Inflammatory macrophage treated with lipopolysaccharide for 1 hour (primary cell): ENCODE measurements at regions not wholly inside any gene's neighbourhood (a gene's known extent, or its start where the extent isn't known, plus 50 kb on each side); places are given as distances from the start of the nearest gene placed in this dataset.

Experiments used
- DNase-seq, 2 donors: peaks; one replicate each; pipeline ENCODE4 v3.0.0-alpha.2; 2020 to 2022

- DNase-seq = no peak
Measured at GRCh38 chr12:115043079-115043478, 359.1 kb upstream of the TBX3 start.

DNA sequence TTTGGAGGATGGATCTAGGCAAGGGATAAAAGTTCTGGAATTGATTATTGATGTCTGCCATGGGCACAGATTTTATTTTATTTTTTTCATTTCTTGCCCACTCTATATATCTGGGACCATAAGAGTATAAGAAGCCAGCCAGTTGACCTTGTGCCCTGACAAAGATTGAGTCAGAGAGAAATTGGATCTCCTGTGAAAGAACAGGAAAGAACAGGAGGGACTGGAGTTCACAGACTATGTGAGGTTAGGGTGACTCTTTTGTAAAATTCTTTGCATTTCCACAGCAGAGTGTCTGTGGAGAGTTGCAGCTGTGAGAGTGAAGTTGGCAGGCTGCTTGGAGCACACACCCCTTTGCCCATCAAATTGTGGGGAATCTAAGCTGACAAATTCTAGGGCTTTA lies 358.4 kb upstream of the TBX3 start:
- DNase-seq = no peak

GRCh38 chr12:115037830-115038229 lies 353.9 kb upstream of the TBX3 start:
- no peak for DNase-seq

- no peak for DNase-seq
Measured at GRCh38 chr12:115035535-115036107, 351.6 kb upstream of the TBX3 start.

GRCh38 chr12:115032521-115032920 lies 348.5 kb upstream of the TBX3 start:
- no peak for DNase-seq

GRCh38 chr12:115030017-115030416 lies 346.0 kb upstream of the TBX3 start:
- no peak for DNase-seq

DNA sequence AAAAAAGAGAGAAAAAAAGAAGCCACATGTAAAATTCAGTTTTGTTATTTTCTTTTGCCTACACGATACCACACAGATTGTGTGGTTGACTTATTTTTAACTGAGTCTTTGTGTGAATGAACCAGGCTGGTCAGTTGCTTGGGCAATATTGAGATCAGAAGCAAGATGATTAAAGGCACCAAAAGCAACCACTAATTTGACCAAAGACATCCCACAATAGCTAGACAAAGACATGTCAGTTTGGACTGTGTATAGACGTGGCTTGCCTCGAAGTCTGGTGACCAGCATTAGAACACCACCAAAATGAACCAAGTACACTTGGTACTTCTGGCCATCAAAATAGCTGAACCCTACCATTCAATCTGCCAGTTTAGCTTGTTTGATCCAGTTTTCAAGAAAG lies 340.6 kb upstream of the TBX3 start:
- no peak for DNase-seq

- no peak for DNase-seq
Measured at GRCh38 chr12:115023279-115024265, 339.6 kb upstream of the TBX3 start.

GRCh38 chr12:115020091-115020490 lies 336.1 kb upstream of the TBX3 start:
- DNase-seq = no peak

- no peak for DNase-seq
Measured at GRCh38 chr12:115017346-115017745, 333.4 kb upstream of the TBX3 start.

DNA sequence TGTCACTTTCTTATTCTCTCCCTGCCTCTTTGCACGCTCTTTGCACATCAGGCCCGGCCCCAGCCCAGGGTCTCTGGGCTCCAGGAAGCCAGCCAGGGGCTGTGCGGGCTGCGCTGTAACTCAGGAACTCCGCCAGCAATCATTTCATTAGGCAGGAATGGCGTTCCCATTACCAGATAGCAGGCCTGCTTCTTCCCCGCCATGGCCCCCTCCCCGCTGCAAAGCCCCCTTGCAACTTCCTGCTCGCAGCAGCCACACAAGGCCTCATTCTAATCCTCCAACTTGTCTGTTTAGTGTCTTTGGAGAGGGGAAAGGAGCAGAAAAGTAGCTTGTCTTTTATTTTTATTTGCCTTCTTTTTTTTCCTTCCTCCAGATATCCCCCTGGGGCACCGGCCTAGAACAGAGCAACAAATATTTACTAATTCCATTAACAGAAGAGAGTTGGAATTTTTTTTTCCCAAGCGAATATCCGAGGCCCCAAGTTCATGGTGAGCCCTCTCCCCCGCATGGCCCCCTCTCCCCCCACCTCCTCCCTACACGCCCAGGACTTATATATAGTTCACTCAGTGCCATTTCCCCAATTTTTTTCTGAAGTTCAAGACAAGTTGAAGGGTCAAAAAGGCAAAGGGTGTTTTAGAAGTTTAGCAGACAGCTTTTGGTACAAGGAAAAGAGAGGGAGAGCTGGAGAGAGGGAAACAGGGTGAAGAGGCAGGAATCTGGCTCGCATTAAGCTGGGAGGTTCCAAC lies 329.4 kb upstream of the TBX3 start:
- no peak for DNase-seq

DNA sequence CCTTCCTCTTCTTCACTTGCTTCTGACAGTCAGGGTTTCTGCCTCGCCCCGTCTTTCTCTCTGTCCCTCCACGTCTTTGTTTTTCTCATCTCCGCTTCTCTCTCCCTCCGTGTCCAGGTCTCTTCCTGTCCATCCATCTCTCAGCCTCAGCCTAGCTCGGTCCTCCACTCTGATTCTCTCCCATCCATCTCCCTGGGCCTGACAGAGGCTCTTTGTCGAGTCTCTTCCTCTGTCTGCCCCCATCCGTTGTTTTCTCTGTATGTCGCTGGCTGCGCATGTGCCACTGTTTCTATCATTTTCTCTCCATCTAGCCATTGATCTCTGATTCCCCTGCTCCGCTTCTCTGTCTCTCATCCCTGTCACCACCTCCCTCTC lies 328.9 kb upstream of the TBX3 start:
- DNase-seq = no peak

DNA sequence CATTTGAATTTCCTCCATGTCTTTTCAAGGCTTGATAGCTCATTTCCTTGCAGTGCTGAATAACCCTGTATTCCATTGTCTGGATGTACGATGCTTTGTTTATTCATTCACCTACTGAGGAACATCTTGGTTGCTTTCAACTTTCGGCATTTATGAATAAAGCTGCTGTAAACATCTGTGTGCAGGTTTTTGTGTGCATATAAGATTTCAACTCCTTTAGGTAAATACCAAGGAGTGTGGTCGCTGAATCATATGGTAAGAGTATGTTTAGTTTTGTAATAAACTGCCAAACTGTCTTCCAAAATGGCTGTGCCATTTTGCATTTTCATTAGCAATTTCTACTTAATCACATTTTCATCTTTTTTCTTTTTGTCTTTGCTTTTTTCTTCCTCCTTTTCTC lies 327.7 kb upstream of the TBX3 start:
- no peak for DNase-seq

GRCh38 chr12:115010324-115010995 lies 326.5 kb upstream of the TBX3 start:
- peak; percentile 1 to 3 for DNase-seq

GRCh38 chr12:115008929-115009328 lies 325.0 kb upstream of the TBX3 start:
- no peak for DNase-seq

- no peak for DNase-seq
Measured at GRCh38 chr12:115004470-115005146, 320.6 kb upstream of the TBX3 start.

GRCh38 chr12:115002434-115002833 lies 318.5 kb upstream of the TBX3 start:
- no peak for DNase-seq

DNA sequence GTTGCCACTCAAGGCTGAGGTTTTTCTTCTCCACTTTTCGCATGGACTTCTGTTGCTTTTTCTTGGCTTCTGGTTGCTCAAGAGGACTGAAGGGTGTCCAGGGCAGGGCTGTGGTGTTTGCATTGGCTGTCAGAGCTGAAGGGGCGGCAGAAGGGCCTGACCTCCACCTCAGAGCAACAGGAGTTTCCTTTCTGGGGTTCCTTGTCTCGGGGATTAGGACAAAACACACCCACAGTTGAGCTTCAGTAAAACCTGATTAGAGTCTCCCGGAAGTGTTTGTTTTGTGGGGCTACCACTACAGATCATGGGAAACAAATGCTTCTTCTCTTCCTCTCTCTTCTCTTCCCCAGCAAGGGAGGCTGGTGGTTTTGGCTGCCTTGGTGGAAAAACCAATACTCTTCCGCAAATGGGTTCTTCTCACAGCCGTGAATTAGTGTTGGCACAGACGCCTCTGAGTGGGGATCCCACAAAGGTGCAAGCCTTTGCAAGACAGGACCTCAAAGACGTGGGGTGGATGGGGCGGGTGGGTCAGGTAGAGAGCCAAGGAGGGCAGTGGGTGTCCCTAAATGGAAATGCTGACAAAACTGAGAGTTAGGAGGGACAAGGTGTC lies 317.7 kb upstream of the TBX3 start:
- DNase-seq = no peak

GRCh38 chr12:115000038-115000437 lies 316.1 kb upstream of the TBX3 start:
- no peak for DNase-seq

GRCh38 chr12:114998750-114999128 lies 314.8 kb upstream of the TBX3 start:
- DNase-seq = no peak

- no peak for DNase-seq
Measured at GRCh38 chr12:114998118-114998749, 314.3 kb upstream of the TBX3 start.

DNA sequence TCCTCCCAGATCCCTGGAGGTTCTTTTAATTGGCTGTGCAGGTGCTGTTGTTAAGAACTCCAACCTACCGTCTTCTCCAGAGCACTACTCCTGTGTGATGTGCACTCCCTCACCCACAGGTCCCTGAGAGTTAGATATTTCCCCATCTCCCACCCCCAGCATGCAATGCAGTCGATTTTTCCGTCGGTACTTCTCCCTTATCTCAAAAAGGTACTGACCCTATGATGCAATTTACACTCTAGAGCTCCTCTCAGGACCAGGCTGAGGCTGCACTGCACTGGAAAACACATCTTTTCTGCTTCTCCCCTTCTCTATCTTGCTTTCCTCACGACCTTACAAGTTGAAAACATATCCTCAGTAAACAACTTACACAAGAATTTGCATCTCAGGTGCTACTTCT lies 312.4 kb upstream of the TBX3 start:
- no peak for DNase-seq
